HepG2 (cell line): ENCODE measurements at regions not wholly inside any gene's neighbourhood (a gene's known extent, or its start where the extent isn't known, plus 50 kb on each side); places are given as distances from the start of the nearest gene placed in this dataset.

Experiments used
- ATAC-seq: fragments of 200-7000 bp; cut with Tn5 transposase; 3 replicates; pipeline ENCODE4 v1.9.1; 2020; ENCODE audit warnings: mild to moderate bottlenecking, moderate library complexity
- BruUV-seq: library from RNA; stranded (reverse); fragments of 400-500 nt; replicated peaks from 2 replicates; lab custom pipeline; 2021; lab: Mats Ljungman, UMichigan
- CTCF ChIA-PET: fragments of 300-600 bp; formaldehyde crosslinking; extraction: SDS; loops from one replicate; lab custom pipeline; 2021; ENCODE audit warnings: low total read pairs, inconsistent platforms, low intra/inter-chr PET ratio; lab: Yijun Ruan, JAX
- POLR2A ChIA-PET: fragments of 350-600 bp; sonication (Branson Sonifier 250); formaldehyde crosslinking; loops from one replicate; lab custom pipeline; 2020; ENCODE audit warnings: antibody characterized with exemption, inconsistent platforms; lab: Yijun Ruan, JAX
- DNase-seq: peaks from one replicate; pipeline ENCODE4 v3.0.0-alpha.2; 2015; ENCODE audit warnings: low spot score
- FAIRE-seq: peaks from 3 replicates; lab custom pipeline; 2011; peaks lifted over from hg19 to GRCh38; lab: Jason Lieb, UNC
- H2AFZ ChIP-seq: one replicate; pipeline ENCODE4 v1.6.1; 2011; ENCODE audit warnings: low read length, inconsistent platforms
- H3K27ac ChIP-seq: fragments of 300-600 bp; 3 replicates; pipeline ENCODE4 v1.8.0; 2011; ENCODE audit warnings: mixed run types, mild to moderate bottlenecking, mixed read lengths, low read length, inconsistent platforms; ENCODE audit not compliant: insufficient read depth; ENCODE audit errors: extremely low read length
- H3K27me3 ChIP-seq, 2 experiments: fragments of 200-600 bp in 1 of 2; 2 replicates in 1 of 2; 3 replicates in 1 of 2; pipeline versions ENCODE4 v1.6.0 to v1.8.0; 2011; ENCODE audit warnings: low read length in 2 of 2, mild to moderate bottlenecking in 2 of 2, moderate library complexity in 2 of 2, inconsistent platforms in 1 of 2; ENCODE audit not compliant: insufficient read depth in 2 of 2, control insufficient read depth in 1 of 2
- H3K36me3 ChIP-seq, 2 experiments: fragments of 200-600 bp in 1 of 2; replicated peaks in 1 of 2; 2 replicates in 1 of 2; 3 replicates in 1 of 2; pipeline versions ENCODE4 v1.5.1 to v1.8.0; 2011; ENCODE audit warnings: low read length in 2 of 2, inconsistent platforms in 1 of 2; ENCODE audit not compliant: insufficient read depth in 2 of 2, control insufficient read depth in 1 of 2
- H3K4me1 ChIP-seq: 2 replicates; pipeline ENCODE4 v1.5.1; 2012; ENCODE audit warnings: low read length, inconsistent platforms; ENCODE audit not compliant: insufficient read depth
- H3K4me2 ChIP-seq: 2 replicates; pipeline ENCODE4 v1.6.0; 2011; ENCODE audit warnings: low read depth, low read length, inconsistent platforms
- H3K4me3 ChIP-seq, 3 experiments: fragments of 200-600 bp in 1 of 3; sonication (generic), shearing (Covaris generic) in 1 of 3; replicated peaks in 1 of 3; 2 replicates each; pipeline ENCODE4 v1.5.1; 2011 to 2016; ENCODE audit warnings: low read length in 3 of 3, inconsistent platforms in 2 of 3, low read depth in 2 of 3, mild to moderate bottlenecking in 2 of 3, control low read depth in 1 of 3, mixed read lengths in 1 of 3; ENCODE audit not compliant: insufficient read depth in 1 of 3
- H3K79me2 ChIP-seq: one replicate; pipeline ENCODE4 v1.6.1; 2011; ENCODE audit warnings: low read length, inconsistent platforms; ENCODE audit not compliant: insufficient read depth
- H3K9ac ChIP-seq: 2 replicates; pipeline ENCODE4 v1.6.0; 2011; ENCODE audit warnings: mild to moderate bottlenecking, low read depth, low read length, inconsistent platforms; ENCODE audit not compliant: insufficient read depth
- H3K9me3 ChIP-seq: 2 replicates; pipeline ENCODE4 v1.5.1; 2012; ENCODE audit warnings: mild to moderate bottlenecking, low read length
- H4K20me1 ChIP-seq: 2 replicates; pipeline ENCODE4 v1.6.0; 2011; ENCODE audit warnings: inconsistent platforms, mild to moderate bottlenecking, low read length, moderate library complexity; ENCODE audit not compliant: insufficient read depth
- ESRRA ChIP-seq: sonication (generic); formaldehyde crosslinking; IDR thresholded peaks from 2 replicates; pipeline ENCODE4 v1.5.1; 2020; ENCODE audit warnings: mild to moderate bottlenecking, low read depth, missing genetic modification reagents
- MEF2D ChIP-seq: sonication (generic); formaldehyde crosslinking; IDR thresholded peaks from 2 replicates; pipeline ENCODE4 v1.5.1; 2020; ENCODE audit warnings: mild to moderate bottlenecking, missing genetic modification reagents
- RNF2 ChIP-seq: fragments of 450-650 bp; conservative IDR thresholded peaks from 2 replicates; pipeline ENCODE4 v1.6.1; 2016; ENCODE audit warnings: low read depth
- SNAPC2 ChIP-seq: sonication (generic); formaldehyde crosslinking; IDR thresholded peaks from 2 replicates; pipeline ENCODE4 v1.8.1; 2022; ENCODE audit warnings: mild to moderate bottlenecking, missing genetic modification reagents
- SP1 ChIP-seq, 2 experiments: fragments of 450-650 bp in 1 of 2; sonication (generic) in 1 of 2; formaldehyde crosslinking in 1 of 2; IDR thresholded peaks; 2 replicates each; pipeline versions ENCODE4 v1.4.0 to v1.6.1; 2016 to 2020; ENCODE audit warnings: missing genetic modification reagents in 1 of 2
- ZBTB42 ChIP-seq: sonication (generic); formaldehyde crosslinking; IDR thresholded peaks from 2 replicates; pipeline ENCODE4 v1.5.0; 2020; ENCODE audit warnings: mild to moderate bottlenecking, missing genetic modification reagents
- ZFYVE20 ChIP-seq: sonication (generic); formaldehyde crosslinking; IDR thresholded peaks from 2 replicates; pipeline ENCODE4 v1.8.0; 2023; ENCODE audit warnings: low read depth, mild to moderate bottlenecking, moderate library complexity, missing genetic modification reagents, borderline replicate concordance
- ZNF773 ChIP-seq: sonication (generic); formaldehyde crosslinking; IDR thresholded peaks from 2 replicates; pipeline ENCODE4 v1.4.0; 2020; ENCODE audit warnings: missing genetic modification reagents, borderline replicate concordance
- ZNF83 ChIP-seq: sonication (generic); formaldehyde crosslinking; IDR thresholded peaks from 2 replicates; pipeline ENCODE4 v1.4.0; 2020; ENCODE audit warnings: missing genetic modification reagents, mild to moderate bottlenecking, borderline replicate concordance
- WGBS: methylation state at CpG from one replicate; pipeline ENCODE4 v1.1.6; 2017; ENCODE audit warnings: low lambda C conversion rate; 5-methylcytosine and 5-hydroxymethylcytosine counted together
- in situ Hi-C: cut with HindIII; loops from 2 replicates; pipeline ENCODE4 v1.10.0; 2017; ENCODE audit warnings: low pct_unique_long_range_greater_than_20kb; ENCODE audit not compliant: extremely low pct_ligation_motif_present
- intact Hi-C: fragments of 100-400 bp; cut with micrococcal nuclease; formaldehyde crosslinking; loops from one replicate; pipeline ENCODE4 v1.10.0; 2022; ENCODE audit not compliant: unreplicated experiment
- TF ChIP-seq, protein P1 (sequence below): sonication (generic); formaldehyde crosslinking; IDR thresholded peaks from 2 replicates; pipeline ENCODE4 v1.4.0; 2020; ENCODE audit warnings: missing genetic modification reagents
- TF ChIP-seq, protein P2 (sequence below): sonication (generic); formaldehyde crosslinking; IDR thresholded peaks from 2 replicates; pipeline ENCODE4 v1.9.0; 2021; ENCODE audit warnings: missing genetic modification reagents, borderline replicate concordance
- TF ChIP-seq, protein P3 (sequence below): sonication (generic); formaldehyde crosslinking; IDR thresholded peaks from 2 replicates; pipeline ENCODE4 v1.8.0; 2022; ENCODE audit warnings: missing genetic modification reagents, mild to moderate bottlenecking, borderline replicate concordance
- TF ChIP-seq, protein P4 (sequence below): IDR thresholded peaks from 2 replicates; pipeline ENCODE4 v1.4.0; 2020; ENCODE audit warnings: mild to moderate bottlenecking, missing genetic modification reagents
- TF ChIP-seq, protein P5 (sequence below): sonication (generic); formaldehyde crosslinking; IDR thresholded peaks from 2 replicates; pipeline ENCODE4 v1.8.0; 2022; ENCODE audit warnings: mild to moderate bottlenecking, missing genetic modification reagents, moderate library complexity

DNA sequence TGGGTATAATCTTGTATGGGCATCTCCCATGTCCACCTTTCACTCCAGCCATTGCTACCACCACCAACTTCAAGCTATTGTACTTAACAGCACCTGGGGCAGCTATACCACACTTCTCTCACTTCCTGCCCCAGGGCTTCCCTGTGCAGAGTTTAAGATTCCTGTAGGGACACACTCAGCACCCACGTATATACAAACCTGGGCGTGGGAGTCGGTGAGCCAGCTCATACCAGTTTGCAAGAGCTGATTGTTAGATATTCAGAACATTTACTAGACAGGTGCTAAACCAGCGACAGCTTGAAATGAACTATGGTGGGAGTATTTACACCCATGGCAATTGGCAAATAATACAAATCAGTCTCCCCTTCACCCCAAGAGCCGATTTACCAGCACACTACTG is 114.8 kb upstream of the CSF3R start (continued):
- TF ChIP-seq ZNF83 (CRISPR knock-in tag): no peak

DNA sequence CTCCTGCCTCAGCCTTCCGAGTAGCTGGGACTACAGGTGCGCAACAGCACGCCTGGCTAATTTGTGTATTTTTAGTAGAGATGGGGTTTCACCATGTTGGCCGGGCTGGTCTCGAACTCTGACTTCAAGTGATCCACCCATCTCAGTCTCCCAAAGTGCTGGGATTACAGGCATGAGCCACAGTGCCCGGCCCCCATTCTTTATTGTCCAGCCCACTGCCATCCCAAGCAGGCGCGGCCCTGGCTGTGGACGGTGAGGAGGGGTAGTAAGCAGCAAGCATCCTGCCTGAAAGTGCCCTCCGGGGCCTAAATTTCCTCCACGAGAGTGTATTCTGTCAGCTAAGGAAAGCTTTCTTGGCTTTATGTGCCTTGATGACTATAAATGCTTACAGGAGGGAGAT is 113.2 kb upstream of the CSF3R start:
- H3K9me3 ChIP-seq: no peaks in the 10 kb centered on the region
- 17% methylated on average over 8 of the region's 11 CpGs for WGBS
- no peak overlapping the region for H3K27ac ChIP-seq
- H3K79me2 ChIP-seq: no peaks in the 10 kb centered on the region
- FAIRE-seq (no peak), DNase-seq (no peak), ATAC-seq (no peak)
- no peak overlapping the region for H2AFZ ChIP-seq
- H3K9ac ChIP-seq: no peak overlapping the region
- H3K4me3 ChIP-seq: no peak overlapping the region
- no TSS peak for BruUV-seq
- intact Hi-C loops: no loop called here
- H3K36me3 ChIP-seq: no peaks in the 10 kb centered on the region
- POLR2A ChIA-PET: no interaction called here
- in situ Hi-C loops: no loop called here
- H3K4me1 ChIP-seq: no peaks in the 10 kb centered on the region
- H3K4me2 ChIP-seq: no peak overlapping the region
- peaks cover 4 to 37% of the 10 kb centered on the region in 2 experiments; a peak in 4 of 5 replicates for H3K27me3 ChIP-seq
- CTCF ChIA-PET: no interaction called here
- no peaks in the 10 kb centered on the region for H4K20me1 ChIP-seq
- TF ChIP-seq MEF2D (no peak), ZNF773 (CRISPR knock-in tag) (no peak), SP1 (IDR thresholded peaks at IDR 0.05) (no peak), SP1 (CRISPR knock-in tag; IDR thresholded peaks at IDR 0.05) (no peak), ZFYVE20 (CRISPR knock-in tag) (no peak), ZBTB42 (CRISPR knock-in tag) (no peak), ESRRA (no peak), SNAPC2 (CRISPR knock-in tag) (no peak), RNF2 (no peak)
- TF ChIP-seq, protein P1, sequence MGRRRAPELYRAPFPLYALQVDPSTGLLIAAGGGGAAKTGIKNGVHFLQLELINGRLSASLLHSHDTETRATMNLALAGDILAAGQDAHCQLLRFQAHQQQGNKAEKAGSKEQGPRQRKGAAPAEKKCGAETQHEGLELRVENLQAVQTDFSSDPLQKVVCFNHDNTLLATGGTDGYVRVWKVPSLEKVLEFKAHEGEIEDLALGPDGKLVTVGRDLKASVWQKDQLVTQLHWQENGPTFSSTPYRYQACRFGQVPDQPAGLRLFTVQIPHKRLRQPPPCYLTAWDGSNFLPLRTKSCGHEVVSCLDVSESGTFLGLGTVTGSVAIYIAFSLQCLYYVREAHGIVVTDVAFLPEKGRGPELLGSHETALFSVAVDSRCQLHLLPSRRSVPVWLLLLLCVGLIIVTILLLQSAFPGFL (CRISPR knock-in tag): no peak
- TF ChIP-seq, protein P2, sequence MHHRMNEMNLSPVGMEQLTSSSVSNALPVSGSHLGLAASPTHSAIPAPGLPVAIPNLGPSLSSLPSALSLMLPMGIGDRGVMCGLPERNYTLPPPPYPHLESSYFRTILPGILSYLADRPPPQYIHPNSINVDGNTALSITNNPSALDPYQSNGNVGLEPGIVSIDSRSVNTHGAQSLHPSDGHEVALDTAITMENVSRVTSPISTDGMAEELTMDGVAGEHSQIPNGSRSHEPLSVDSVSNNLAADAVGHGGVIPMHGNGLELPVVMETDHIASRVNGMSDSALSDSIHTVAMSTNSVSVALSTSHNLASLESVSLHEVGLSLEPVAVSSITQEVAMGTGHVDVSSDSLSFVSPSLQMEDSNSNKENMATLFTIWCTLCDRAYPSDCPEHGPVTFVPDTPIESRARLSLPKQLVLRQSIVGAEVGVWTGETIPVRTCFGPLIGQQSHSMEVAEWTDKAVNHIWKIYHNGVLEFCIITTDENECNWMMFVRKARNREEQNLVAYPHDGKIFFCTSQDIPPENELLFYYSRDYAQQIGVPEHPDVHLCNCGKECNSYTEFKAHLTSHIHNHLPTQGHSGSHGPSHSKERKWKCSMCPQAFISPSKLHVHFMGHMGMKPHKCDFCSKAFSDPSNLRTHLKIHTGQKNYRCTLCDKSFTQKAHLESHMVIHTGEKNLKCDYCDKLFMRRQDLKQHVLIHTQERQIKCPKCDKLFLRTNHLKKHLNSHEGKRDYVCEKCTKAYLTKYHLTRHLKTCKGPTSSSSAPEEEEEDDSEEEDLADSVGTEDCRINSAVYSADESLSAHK: no peak
- TF ChIP-seq, protein P3, sequence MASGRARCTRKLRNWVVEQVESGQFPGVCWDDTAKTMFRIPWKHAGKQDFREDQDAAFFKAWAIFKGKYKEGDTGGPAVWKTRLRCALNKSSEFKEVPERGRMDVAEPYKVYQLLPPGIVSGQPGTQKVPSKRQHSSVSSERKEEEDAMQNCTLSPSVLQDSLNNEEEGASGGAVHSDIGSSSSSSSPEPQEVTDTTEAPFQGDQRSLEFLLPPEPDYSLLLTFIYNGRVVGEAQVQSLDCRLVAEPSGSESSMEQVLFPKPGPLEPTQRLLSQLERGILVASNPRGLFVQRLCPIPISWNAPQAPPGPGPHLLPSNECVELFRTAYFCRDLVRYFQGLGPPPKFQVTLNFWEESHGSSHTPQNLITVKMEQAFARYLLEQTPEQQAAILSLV: no peak
- TF ChIP-seq, protein P4, sequence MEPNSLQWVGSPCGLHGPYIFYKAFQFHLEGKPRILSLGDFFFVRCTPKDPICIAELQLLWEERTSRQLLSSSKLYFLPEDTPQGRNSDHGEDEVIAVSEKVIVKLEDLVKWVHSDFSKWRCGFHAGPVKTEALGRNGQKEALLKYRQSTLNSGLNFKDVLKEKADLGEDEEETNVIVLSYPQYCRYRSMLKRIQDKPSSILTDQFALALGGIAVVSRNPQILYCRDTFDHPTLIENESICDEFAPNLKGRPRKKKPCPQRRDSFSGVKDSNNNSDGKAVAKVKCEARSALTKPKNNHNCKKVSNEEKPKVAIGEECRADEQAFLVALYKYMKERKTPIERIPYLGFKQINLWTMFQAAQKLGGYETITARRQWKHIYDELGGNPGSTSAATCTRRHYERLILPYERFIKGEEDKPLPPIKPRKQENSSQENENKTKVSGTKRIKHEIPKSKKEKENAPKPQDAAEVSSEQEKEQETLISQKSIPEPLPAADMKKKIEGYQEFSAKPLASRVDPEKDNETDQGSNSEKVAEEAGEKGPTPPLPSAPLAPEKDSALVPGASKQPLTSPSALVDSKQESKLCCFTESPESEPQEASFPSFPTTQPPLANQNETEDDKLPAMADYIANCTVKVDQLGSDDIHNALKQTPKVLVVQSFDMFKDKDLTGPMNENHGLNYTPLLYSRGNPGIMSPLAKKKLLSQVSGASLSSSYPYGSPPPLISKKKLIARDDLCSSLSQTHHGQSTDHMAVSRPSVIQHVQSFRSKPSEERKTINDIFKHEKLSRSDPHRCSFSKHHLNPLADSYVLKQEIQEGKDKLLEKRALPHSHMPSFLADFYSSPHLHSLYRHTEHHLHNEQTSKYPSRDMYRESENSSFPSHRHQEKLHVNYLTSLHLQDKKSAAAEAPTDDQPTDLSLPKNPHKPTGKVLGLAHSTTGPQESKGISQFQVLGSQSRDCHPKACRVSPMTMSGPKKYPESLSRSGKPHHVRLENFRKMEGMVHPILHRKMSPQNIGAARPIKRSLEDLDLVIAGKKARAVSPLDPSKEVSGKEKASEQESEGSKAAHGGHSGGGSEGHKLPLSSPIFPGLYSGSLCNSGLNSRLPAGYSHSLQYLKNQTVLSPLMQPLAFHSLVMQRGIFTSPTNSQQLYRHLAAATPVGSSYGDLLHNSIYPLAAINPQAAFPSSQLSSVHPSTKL (CRISPR knock-in tag): no peak
- TF ChIP-seq, protein P5, sequence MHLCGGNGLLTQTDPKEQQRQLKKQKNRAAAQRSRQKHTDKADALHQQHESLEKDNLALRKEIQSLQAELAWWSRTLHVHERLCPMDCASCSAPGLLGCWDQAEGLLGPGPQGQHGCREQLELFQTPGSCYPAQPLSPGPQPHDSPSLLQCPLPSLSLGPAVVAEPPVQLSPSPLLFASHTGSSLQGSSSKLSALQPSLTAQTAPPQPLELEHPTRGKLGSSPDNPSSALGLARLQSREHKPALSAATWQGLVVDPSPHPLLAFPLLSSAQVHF: no peak
